ENCODE measurements at regions not wholly inside any gene's neighbourhood (a gene's known extent, or its start where the extent isn't known, plus 50 kb on each side); places are given as distances from the start of the nearest gene placed in this dataset.

GRCh38 chr5:74136276-74136825 lies 504.2 kb downstream of the ENC1 start:
- no peak for DNase-seq

- no peak for DNase-seq
These were observed 505.5 kb downstream of the ENC1 start for GRCh38 chr5:74135033-74135432.

GRCh38 chr5:74132485-74132884 lies 506.5 kb downstream of the ARHGEF28 start:
- no peak for DNase-seq

- no peak for DNase-seq
These were observed 505.3 kb downstream of the ARHGEF28 start for GRCh38 chr5:74131250-74131649.

DNA sequence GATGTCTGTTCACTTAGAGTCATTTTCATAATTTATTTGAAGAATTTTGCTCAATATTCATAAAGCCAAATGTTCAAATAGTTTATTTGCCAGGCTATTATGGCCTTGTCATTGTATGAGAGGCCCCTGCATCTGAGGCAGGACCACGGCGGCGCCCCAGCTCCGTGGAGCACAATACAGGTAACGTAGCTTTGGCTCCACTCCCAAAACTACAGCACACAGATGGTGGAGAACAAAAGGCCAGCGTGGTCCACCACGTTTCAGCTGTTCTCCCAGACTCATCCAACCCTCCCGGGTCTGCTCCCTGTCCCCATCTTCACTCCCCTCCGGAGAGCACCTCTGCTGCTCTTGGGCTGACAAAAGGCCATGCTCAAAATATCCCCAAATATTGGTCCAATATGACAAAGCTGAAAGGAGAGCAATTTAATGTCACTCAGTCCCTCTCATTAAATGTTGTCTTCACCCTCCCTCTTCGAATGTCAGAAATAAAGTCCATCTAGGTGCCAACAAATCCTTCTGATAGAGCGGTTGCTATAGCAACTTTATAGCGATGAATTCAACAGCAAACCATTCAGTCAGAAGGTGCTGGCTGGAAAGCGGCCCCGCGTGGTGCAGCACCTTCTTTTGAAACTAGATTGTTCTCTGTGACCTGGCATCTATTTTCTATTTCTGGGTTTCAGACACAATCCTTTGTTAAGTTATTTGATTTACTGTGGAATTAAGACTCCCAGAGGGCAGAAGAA lies 504.3 kb downstream of the ARHGEF28 start:
- DNase-seq, result no peak

DNA sequence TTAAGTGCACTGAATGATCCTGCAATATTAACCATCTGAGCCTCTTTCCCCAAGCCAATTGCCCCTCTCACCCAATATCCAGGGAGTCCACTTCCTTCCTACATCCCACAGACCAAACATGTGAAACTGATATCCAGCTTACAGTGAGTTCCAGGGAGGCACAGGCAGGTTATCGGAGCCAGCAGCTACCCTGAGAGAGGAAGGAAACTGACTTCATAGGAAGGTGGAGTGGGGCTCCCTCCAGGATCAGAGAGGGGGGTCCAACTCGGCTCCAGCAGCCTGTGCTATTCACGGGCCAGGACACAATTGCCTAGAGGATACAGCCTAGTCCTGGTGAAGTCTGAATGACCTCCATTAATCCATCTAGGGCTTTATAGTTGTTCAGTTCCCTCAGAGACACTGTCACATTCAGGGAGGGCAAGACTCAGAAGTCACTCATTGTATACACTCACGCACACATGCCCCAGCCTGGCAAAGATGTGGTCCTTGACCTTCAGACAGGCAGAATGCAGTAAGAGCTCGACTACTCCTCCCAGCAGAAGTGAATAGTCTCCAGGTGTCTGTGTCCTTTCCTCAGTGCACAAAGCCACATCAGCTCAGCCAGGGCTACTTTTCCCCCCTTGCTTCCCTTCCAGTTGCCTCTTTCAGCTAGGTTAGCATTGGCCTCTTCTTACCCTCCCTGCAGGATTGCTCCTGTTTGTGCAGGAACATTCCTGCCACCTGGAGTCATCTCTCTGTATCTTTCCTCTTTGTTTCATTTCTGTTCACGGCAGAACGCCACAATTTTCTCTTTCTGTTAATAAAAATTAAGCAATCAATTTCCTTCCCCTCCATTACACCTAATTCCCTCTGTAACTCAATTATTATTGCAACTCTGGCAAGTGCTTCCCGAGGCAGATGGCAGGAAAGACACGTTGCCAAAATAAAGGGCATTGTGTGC lies 501.7 kb downstream of the ARHGEF28 start:
- DNase-seq, result no peak

GRCh38 chr5:74126294-74126693 lies 500.3 kb downstream of the ARHGEF28 start:
- no peak for DNase-seq

DNA sequence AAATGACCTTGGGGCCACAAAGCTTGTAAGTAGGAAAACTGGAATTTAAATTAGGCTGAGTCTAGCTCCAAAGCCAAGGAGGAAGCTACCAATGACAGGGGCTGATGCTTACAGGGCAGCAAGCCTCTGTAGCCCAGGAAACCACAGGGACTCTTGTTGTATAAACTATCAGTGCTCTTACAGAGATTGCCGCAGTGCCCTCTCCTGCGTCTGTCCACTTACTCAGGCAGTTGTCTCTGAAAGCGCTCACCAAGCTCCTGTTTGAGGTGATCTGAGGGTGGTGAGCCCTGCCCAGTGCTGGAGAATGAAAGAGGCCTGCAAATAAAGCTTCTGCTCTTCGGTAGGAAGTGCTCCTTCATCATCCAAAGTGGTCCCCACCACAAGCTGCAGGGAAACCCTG lies 498.8 kb downstream of the ARHGEF28 start:
- DNase-seq, result no peak

GRCh38 chr5:74123929-74124328 lies 497.9 kb downstream of the ARHGEF28 start:
- no peak for DNase-seq

GRCh38 chr5:74122979-74123590 lies 497.1 kb downstream of the ARHGEF28 start:
- no peak for DNase-seq

DNA sequence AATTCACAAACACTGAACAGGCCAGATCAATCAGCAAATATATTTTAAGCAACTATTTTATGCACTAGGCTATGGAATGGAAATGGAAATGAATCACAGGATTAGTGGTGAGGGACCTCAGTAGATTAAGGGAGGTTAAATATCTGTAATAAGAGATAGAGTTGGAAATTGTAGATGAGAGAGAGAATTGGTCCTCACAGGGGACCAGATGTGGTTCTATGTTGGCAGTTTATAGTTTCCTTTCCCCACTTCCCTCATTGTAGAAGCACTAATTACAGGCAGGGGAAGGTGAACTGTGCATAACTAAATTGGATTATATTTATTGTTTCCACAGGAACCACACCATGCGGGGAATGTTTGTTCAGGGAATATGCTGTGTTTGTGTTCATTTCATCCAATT lies 496.2 kb downstream of the ARHGEF28 start:
- no peak for DNase-seq

GRCh38 chr5:74120585-74120984 lies 494.6 kb downstream of the ARHGEF28 start:
- DNase-seq, result no peak

DNA sequence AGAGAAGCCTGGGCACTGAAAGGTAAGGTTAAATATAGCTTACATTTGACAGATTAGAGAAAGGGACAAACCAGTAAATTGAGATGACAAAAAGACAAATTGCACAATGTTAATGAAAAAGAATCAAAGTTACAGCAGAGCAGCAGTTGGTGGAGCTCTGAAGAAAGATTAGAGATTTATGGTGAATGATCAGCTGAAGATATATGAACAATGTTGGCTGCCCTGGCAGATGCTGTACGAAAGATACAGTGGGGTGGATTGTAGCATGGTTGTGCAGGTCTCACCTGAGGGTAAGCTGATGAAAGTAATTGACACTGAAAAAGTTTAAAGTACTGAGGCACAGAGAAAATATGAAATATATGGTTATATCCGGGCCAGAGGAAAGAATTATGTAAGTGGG lies 492.1 kb downstream of the ARHGEF28 start:
- DNase-seq, result no peak

DNA sequence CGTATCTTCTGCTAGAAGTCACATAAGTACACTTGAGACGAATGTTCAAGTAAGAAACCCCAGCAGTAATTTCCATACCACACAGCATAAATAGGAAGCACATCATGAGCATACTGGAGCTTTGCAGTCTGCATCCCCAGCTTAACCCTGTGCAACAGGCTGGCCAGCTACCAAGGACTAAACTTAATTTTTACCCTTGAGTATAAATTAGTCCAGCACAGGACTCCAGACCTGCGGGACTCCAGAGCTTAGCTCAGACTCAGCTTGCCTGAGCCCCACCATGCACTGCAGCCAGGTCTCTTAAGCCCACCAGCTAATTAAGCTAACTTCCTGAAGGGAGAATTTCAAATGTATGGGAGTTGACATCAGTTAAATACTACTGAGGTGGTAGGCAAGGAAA lies 491.0 kb downstream of the ARHGEF28 start:
- DNase-seq, result no peak

DNA sequence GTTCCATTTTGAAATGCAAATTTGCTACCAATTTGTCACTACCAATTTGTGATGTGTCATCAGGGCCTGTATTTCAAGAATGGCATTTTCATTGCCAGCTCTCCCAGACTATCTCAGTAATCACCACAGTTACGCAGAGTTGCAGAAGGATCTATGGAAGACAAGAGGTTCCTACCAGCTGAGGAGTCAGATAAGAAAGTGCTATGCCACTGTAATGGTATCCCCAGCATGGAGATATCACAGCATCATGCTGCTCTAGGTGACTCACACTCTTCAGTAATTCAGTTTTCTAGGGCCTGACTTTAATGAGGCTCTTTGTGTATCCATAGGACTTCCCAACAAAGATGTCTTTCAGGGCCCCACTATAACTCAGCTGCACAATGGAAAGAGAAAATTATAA lies 490.3 kb downstream of the ARHGEF28 start:
- no peak for DNase-seq

DNA sequence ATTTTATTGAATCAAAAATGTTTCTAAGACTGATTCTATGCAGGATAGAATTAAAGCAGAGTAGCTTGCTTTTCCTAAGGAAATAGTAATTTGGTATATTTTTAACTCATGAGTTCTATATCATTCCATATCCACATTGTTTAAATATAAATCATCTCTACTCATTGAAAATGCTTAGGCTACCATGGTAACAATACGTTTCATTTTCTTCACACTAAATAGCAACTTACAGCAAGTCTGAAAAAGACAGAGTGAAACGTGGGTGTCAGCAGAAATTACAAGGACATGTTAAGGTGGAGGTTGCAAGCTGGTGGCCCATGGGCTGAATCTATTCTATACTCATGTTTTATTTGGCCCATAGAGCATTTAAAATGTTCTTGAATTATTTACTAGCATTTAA lies 487.9 kb downstream of the ARHGEF28 start:
- no peak for DNase-seq

- DNase-seq, result no peak
These were observed 487.2 kb downstream of the ARHGEF28 start for GRCh38 chr5:74113196-74113540.

DNA sequence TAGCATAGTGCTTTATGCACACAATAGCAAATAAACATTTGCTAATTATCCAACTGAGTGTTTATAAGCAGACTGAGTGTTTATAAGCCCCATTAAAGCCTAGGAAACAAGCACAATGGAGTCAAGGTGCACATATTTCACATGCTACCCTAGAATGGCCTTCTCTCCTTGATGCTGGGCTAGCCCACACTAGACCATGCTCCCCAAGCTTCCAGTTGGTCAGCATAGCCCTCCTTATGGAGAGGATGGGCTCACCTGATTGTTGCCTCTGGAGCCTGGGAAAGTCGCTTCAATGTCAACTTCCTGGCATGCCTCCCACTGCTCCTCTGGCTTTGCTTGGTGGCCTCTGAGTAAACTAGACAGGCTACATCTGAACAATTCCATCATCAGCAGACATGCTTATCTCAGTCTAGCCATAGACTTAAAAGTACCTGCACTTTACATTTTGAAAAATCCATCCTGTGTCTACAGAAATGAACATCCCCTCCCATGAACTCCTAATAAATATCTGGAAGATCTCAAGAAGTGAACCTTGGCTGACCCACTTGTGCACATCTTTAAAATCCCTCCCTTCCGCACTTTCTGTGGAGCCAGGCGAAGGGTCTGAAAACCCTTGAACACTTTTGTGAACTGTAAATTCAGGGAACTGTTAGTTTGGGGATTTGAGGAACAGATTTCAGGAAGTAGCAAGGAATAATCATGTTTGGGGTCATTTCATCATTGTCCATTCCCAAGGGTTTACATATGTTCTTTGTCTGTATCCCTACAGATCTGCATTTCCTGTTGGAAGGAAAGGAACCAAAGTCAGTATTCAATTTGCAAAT lies 486.6 kb downstream of the ARHGEF28 start:
- no peak for DNase-seq

DNA sequence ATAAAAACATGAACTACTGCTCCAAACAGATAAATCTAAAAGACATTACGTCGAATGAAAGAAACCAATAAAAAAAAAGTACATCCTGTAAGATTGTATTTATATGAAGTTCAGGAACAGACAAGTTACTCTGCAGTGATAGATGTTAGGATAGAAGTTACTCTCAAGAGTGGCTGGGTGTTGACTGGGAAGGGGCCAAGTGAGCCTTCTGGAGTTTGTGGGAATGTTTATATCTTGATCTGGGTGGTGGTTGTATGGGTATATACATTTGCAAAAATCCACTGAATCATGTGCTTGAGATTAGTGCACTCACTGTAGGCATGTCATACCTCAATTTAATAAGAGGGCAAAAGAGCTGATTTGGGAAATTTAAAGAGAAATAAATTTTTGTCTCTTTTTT lies 485.8 kb downstream of the ARHGEF28 start:
- no peak for DNase-seq

DNA sequence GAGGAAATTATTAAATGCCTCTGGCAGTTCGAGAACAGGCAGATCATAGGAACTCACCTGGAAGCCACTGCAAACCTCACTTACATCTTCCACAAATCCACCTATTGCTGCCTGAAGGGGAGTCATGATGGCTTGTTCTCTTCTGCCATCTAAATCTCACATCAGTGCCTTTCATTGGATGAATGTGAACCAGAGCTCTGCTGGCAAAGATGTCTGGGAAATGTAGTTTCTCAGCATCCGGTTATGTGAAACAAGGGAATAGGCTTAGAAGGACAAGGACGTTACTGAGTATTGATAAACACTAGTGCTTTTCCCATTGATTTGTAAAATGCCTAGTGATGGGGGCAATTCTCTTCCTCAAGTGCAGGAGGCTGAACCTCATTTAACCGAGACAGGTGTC lies 483.3 kb downstream of the ARHGEF28 start:
- no peak for DNase-seq

GRCh38 chr5:74107899-74108298 lies 481.9 kb downstream of the ARHGEF28 start:
- no peak for DNase-seq

GRCh38 chr5:74105126-74105780 lies 479.3 kb downstream of the ARHGEF28 start:
- no peak for DNase-seq

Data from NCI-H526 treated with DMSO at 0.1 percent for 48 hours (cell line).